Caki2 (cell line): ENCODE measurements at regions not wholly inside any gene's neighbourhood (a gene's known extent, or its start where the extent isn't known, plus 50 kb on each side); places are given as distances from the start of the nearest gene placed in this dataset.
A peak's percentile ranks its signal among the peaks of the same experiment; 100 is the strongest.

Experiments used
- DNase-seq: peaks from one replicate; pipeline ENCODE4 v3.0.0-alpha.2; 2015; ENCODE audit warnings: low read depth
- in situ Hi-C: cut with HindIII; loops from 2 replicates; pipeline ENCODE4 v1.10.0; 2016; ENCODE audit warnings: low sequenced_read_pairs, low pct_unique_long_range_greater_than_20kb, mixed read lengths

DNA sequence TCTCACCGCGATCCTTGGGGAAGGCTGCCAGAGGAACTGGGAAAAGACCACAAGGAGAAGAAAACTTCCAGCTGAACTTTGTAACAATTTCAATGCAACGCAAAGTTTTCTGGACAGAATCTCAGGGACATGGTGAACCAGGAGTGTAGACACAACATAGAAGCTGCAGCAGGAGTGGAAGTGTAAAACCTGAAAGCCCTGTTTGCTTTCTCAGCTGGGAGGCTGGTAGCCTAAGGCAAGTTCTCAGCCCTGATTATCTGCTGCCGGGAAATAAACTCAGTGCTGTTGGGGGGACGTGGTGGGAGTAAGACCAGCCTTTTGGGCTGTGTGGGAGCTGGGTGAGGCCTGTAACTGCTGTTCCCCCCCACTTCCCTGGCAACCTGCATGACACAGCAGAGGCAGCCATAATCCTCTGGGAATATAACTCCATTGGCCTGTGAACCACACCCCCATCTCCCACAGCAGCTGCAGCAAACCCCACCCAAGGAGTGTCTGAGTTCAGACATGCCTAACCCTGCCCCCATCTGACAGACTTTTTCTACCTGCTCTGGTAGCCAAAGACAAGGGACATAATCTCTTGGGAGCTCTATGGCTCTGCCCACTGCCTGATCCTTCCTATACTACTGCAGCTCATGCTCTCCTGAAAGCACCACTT is 106.7 kb downstream of the ZNF621 start:
- no peak for DNase-seq
- in situ Hi-C loops = no loop called here

DNA sequence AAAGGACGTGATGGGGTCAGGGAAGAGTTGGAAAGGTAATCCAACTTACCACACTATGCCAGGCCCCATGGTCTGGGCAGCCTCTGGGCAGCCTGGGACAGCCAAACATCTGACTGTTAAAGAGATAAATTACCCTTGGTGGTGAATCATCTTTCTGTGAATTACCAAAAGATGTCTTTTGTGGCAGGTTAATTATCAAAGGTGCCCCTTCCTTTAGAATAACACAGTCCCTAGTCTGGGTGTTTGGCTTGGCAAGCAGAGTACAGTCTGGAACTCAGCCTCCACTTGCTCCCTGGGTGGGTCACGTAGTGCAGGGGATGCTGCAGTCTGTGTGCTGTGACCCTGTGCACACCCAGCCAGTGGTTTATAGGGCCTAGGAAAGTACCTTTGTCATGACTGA is 113.1 kb downstream of the ZNF621 start:
- DNase-seq = peak; percentile 94
- in situ Hi-C loops = no loop called here

DNA sequence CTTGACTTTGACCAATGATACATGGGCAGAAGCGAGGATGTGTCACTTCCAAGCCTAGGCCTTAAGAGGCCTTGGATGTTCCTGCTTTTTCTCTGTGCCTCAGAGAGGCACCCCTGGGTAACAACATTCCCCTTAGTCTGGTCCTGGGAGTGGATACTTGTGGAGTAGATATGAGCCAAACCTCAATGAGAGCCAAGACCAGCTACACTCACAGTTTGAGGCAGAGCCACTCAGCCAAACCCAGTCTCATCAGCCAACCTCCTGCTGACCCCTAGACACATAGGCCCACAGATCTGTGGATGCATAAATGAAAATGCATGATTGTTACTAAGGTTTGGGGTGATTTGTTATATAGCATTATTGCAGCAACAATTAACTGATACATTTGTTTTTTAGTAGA is 114.2 kb downstream of the ZNF621 start:
- DNase-seq = no peak
- in situ Hi-C loops = no loop called here

DNA sequence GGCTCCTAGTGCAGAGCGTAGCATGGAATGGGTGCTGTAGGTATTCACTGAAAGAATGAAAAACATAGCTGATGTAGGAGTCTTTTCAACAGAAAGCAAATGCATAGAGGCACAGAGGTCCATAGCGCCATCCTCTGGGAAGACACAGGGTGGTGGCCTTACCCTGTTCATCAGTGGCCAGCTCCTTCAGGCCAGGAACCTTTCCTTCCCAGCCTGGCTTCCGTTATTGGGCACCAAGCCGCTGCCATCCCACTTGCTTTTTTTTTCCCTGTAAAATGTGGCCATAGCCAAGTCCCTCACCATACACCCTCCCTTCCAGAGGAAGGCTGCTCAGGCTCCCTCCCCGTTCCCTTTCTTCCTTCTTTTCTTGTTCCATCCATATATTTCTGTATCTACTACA is 118.1 kb downstream of the ZNF621 start:
- DNase-seq = no peak
- in situ Hi-C loops = no loop called here

DNA sequence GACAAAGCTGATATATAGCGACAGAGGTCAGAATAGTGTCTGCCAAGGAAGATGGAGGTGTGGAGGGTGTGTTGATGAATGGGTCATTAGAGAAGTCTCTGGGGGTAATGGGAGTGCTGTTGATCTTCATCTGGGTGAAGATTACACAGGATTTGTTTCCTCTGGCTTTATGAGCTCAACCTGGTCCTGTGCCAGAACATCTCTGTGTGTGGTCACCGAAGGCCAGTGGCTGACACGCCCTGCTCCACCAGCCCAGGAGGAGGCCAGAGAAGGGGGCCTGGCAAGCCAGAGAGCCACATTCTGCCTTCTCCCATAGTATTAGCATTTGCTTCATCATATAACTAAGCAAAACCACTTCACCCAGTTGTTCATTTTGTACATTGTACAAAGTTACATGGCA is 121.1 kb downstream of the ZNF621 start:
- peak; percentile 78 for DNase-seq

DNA sequence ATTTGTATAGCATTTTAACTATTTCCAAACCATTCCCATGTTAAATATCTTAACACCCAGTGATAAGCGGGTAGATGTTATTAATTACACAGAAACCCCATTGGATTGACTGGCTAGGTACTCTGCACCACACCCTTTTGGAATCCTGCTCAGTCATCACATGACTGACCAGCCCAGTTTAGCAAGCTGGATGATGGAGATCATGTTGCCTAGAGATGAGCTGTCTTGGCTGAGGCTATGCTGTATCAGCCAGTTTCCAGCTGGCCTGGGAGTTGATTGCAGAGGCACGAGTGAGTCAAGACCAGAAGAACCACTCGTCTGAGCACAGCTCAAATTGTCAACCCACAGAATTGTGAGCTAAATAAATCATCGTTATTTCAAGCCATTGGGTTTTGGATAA is 124.6 kb downstream of the ZNF621 start:
- in situ Hi-C loops = no loop called here
- no peak for DNase-seq

More for the DNA sequence above, 121.1 kb downstream of the ZNF621 start:
- in situ Hi-C loops = no loop called here

DNA sequence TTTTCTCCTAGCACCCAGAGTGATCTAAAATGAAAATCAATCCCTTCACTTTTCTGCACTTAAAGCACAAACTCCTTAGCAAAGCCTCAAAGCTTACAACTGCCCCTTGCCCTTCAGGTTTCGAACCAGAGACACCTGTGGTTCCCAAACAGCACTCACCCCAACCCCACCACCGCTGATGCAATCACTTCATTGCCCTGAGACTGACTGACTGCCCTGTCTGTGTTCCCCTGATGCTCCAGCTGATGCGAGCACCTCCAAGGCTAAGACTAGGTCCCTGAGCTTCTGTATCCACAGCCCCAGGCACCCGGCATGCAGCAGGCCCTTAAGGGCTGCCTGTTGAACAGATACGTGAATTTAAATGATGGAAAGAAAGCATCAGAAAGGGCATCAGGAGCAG is 127.3 kb downstream of the ZNF621 start:
- no peak for DNase-seq
- in situ Hi-C loops = no loop called here

DNA sequence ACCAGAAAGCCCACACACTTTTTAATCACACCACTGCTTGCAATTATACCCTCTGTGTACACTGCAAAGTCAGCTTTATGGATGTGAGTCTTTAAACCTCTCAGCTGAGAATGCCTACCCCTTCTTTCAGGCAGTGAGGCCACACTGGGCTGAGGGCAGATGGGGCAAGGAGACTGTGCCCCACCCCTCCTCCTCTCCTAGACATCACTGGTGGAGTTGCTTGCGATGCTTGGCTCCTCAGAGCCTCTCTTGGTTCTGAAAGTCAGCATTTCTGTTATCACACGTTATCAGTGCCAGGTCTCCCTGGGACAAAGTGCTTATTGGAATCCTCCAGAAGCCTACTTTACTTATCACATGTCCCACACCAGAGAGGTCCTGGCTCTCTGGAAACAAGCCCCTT is 128.2 kb downstream of the ZNF621 start:
- no peak for DNase-seq
- in situ Hi-C loops = no loop called here

DNA sequence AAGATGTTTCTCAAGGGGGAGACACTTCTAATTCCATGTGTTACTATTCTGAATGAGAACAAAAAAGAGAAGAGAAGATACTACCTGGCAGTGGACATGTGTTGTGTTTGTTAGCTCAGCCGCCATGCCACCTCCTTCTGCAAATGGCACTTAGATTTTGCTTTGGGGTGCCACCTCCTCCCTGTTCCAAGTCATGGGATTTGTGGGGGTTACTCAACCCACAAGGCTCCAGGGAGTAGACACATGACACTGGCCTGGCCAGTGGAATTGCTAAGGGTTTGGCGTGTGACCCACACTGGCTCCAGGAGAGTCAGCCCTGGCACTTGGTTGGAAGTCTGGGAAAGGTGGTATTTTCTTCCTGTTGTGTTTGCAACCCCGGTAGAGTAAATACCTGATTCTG is 129.1 kb downstream of the ZNF621 start:
- in situ Hi-C loops = no loop called here
- DNase-seq = no peak

DNA sequence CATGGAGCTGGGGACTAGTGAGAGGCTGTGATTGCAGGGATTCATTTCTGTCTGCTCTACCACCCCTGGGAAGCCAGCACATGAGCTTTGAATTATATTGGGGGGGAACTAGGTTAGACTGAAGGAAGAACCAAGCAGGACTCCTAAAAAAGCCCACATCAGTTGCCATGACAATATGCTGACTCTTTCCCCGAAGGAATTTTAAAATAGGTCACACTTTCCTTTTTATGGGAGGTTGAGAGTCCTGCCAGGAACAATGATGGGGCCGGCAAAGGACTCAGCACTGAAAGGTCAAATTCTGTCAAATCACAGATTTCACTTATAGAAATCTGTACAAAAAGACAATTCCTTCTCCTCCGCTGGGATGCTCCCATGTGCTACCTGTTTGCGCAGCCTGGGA is 130.8 kb downstream of the ZNF621 start:
- in situ Hi-C loops = no loop called here
- no peak for DNase-seq

DNA sequence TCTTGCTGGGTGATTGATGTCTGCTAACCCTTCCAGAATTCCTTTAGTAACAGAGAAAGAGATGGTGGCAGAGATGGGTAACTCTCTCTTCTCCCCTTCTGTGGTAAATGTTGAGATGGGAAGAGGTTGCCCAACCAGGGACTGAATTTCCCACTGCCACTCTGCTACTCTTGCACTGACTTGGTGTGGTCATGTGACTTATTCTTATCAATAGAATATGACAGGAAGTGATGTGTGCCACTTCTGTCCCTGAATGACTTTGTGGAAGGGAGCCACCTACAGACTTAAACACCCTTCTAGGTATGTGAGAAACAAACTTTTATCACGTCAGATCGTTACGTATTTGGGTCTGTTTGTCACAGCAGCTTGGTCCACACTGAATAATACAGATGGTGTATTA is 132.9 kb downstream of the ZNF621 start:
- in situ Hi-C loops = no loop called here
- no peak for DNase-seq

DNA sequence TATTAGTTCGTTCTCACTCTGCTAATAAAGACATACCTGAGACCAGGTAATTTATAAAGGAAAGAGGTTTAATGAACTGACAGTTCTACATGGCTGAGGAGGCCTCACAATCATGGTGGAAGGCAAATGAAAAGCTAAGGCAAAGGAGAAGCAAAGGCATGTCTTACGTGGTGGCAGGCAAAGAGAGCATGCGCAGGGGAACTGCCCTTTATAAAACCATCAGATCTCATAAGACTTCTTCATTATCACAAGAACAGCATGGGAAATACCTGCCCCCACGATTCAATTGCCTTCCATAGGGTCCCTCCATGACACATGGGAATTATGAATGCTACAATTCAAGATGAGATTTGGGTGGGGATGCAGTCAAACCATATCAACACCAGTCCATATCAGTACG is 133.5 kb downstream of the ZNF621 start:
- in situ Hi-C loops = no loop called here
- DNase-seq = no peak

DNA sequence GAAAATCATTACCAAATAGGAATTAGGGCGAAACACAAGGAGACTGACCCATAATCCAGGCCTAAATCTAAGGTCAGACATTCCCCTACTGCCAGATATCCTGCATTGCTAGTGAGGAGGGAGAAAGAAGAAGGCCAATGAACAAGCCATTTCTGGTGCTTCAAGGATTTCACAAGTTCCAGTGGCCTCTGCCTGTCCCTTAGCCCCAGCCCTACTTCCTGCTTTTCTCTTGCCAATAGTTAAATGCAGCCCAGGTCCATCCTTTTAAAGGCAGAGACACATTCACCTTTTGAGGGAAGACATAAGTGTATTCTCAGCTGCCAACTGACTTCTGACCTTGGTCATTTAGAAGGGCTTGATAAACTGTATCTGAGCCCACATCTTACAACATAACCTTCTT is 135.8 kb downstream of the ZNF621 start:
- in situ Hi-C loops = no loop called here
- DNase-seq = no peak

DNA sequence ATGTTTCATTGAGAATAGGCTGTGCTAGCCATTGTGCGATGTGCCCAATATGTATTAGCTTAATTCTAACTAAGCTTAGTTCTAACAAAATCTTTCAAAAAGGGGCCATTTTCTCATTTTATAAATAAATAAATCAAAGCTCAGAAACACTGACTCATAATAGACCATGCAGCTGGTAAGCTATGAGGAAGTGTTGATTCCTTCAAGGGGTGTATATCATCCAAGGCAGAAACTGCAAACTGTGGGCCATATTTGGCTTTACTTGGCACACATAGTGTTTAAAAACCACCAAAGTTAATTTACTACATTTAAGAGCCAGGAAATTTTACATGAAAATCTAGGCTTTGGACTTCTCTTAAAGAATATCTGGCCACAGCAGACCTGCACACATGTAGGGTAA is 136.5 kb downstream of the ZNF621 start:
- in situ Hi-C loops = no loop called here
- DNase-seq = no peak

DNA sequence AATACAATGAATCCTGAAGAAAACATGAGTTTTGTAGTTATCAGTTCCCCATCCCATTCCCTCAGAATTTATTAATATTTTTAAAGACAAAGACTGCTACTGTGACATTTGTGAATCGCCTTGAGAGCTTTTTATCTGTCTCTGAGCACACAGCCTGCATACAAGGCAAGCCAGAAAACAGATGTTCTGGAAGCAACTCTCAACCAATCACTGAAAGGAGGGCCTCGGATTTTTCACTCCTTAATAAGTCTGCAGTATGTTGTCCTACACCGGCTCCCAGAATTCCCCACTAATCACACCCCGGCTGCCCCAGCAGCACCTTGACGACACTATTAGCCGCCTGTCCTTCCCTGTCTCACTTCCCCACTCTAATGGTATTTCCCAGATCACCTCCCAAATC is 138.5 kb downstream of the ZNF621 start:
- no peak for DNase-seq
- in situ Hi-C loops = no loop called here

DNA sequence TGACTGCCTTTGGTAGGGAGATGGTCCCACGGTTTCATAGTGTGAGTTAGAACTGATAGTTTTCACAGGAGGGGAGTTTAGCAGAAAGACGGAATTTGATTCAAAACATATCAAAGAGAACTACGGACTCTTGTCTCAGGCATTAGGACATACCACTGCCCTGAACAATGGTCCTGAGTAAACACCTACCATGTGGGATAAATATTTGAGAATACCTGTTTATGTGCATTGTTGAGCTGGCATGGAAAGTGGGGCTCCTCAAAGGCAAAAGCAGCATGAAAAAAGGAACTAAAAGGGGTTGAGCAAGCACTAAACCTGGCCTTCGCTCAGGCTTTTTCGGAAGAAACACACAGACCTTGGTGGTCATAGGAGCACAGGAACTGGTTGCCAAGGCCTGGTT is 144.4 kb downstream of the ZNF621 start:
- DNase-seq = no peak
- in situ Hi-C loops = no loop called here

DNA sequence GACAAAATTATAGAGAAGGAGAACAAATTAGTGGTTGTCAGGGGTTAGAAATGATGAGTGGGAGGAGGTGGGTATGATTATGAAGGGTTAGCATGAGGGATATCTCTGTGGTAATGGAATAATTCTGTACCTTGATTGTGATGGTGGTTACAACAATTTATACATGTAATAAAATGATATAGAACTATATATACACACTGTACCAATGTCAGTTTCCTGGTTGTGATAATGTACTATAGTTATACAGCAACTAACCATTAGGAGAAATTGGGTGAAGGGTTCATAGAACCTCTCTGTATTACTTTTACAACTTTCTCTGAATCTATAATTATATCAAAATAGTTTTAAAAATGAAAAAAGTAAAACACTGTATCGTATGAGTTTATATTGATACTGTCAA is 148.1 kb downstream of the ZNF621 start:
- in situ Hi-C loops = no loop called here
- DNase-seq = no peak

DNA sequence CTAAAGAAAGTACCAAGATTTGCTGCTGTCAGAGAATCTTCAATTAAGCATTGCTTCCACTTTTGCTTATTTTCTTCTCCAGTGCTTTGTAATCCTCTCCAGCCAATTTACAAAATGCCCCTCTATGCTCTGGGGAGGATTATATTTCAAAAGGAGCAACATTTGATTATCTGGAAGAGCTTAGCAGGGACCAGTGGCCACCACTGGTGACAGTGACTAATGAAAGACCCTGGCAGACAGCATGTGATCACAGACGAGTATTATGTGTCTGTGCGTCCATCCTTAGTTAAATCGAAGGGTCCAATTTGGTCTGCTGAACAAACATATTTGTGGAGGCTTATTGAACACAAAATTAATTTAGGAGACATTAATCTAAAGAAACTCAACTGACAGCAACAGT is 152.6 kb downstream of the ZNF621 start:
- in situ Hi-C loops = no loop called here
- no peak for DNase-seq

DNA sequence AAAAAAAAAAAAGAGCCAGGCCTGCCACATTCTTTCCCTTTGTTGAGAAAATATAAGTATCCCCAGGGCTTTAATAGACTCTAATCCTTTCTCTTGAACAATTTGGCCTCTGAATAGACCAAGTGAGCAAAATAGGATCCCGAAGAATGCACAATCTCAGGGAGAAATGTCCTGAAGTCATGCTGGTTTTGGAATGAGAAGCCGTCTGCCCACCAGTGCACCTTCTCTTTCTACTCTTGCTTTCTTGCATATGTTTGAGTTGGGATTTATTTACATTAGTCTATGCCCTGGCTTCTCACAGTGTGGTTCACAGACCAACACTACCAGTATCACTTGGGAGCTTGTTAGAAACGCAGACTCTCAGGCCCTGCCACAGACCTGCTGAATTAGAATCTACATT is 153.0 kb downstream of the ZNF621 start:
- in situ Hi-C loops = no loop called here
- no peak for DNase-seq

DNA sequence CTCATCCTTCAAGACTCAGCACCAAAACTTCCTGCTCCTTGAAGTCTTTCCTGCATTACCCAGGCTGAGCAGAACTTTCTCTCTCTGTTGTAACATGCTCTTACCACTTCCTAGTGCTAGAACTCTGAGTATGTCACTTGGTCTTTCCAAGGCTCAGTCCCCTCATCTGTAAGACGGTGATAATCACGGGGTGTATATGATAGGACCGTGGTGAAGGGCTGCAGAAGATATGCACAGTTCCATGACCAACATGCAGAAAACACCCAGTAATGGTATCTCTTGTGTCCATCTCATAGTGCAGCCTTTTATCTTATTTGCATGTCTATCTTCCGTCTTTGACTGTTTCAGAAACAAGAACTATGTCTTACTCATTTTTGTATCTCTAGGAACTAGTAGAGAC is 154.5 kb downstream of the ZNF621 start:
- no peak for DNase-seq
- in situ Hi-C loops = no loop called here
